HL-60 (cell line): ENCODE measurements at regions not wholly inside any gene's neighbourhood (a gene's known extent, or its start where the extent isn't known, plus 50 kb on each side); places are given as distances from the start of the nearest gene placed in this dataset.

Source experiments
- DNase-seq, 2 experiments: peaks; one replicate each; pipeline ENCODE4 v3.0.0-alpha.2; 2010 to 2020; ENCODE audit warnings: low read depth in 1 of 2, low spot score in 1 of 2
- H3K27ac ChIP-seq: fragments of 250-450 bp; sonication (Bioruptor Pico); replicated peaks from 2 replicates; pipeline ENCODE4 v1.5.1; 2020; ENCODE audit warnings: mild to moderate bottlenecking, moderate library complexity
- H3K27me3 ChIP-seq: fragments of 250-450 bp; sonication (Bioruptor Pico); 2 replicates; pipeline ENCODE4 v1.5.1; 2021; ENCODE audit warnings: mild to moderate bottlenecking, moderate library complexity; ENCODE audit not compliant: insufficient read depth, poor library complexity, severe bottlenecking
- H3K4me3 ChIP-seq: replicated peaks from 2 replicates; pipeline ENCODE4 v1.5.1; 2011; ENCODE audit warnings: mild to moderate bottlenecking, control low read depth, low read length; ENCODE audit not compliant: insufficient read depth
- CTCF ChIP-seq: IDR thresholded peaks from one replicate; pipeline ENCODE4 v1.5.1; 2011; ENCODE audit warnings: low read length, control low read depth, inconsistent platforms; ENCODE audit not compliant: insufficient read depth
- GABPA ChIP-seq: IDR thresholded peaks from 2 replicates; pipeline ENCODE4 v1.6.1; 2012; ENCODE audit warnings: low read depth
- POLR2AphosphoS5 ChIP-seq: IDR thresholded peaks from 2 replicates; pipeline ENCODE4 v1.6.1; 2012; ENCODE audit warnings: low read depth
- REST ChIP-seq: IDR thresholded peaks from 2 replicates; pipeline ENCODE4 v1.6.1; 2012; ENCODE audit warnings: low read depth; ENCODE audit not compliant: insufficient replicate concordance
- SPI1 ChIP-seq: IDR thresholded peaks from 2 replicates; pipeline ENCODE4 v1.6.1; 2012; ENCODE audit warnings: low read depth, mild to moderate bottlenecking, borderline replicate concordance

- Histone ChIP-seq H3K4me3 (no peak overlapping the region), H3K27me3 (no peaks in the 10 kb centered on the region), H3K27ac (no peak overlapping the region)
- no peak for TF ChIP-seq REST
- TF ChIP-seq GABPA, result no peak
- TF ChIP-seq POLR2AphosphoS5, result no peak
- no peak for TF ChIP-seq SPI1
- no peak for TF ChIP-seq CTCF
- no peak for DNase-seq
Observed at GRCh38 chr4:100843910-100844309, 326.1 kb upstream of the EMCN start.

GRCh38 chr4:100842856-100843255, 325.0 kb upstream of the EMCN start:
- TF ChIP-seq SPI1 (peak; percentile 28), CTCF (no peak)
- DNase-seq, result peak in 1 of 2 experiments; percentile 40
- Histone ChIP-seq H3K27ac (no peak overlapping the region), H3K27me3 (no peaks in the 10 kb centered on the region), H3K4me3 (no peak overlapping the region)

GRCh38 chr4:100841911-100842310, 324.1 kb upstream of the EMCN start:
- Histone ChIP-seq H3K27me3 (no peaks in the 10 kb centered on the region), H3K4me3 (no peak overlapping the region), H3K27ac (no peak overlapping the region)
- DNase-seq, result no peak
- TF ChIP-seq REST (no peak), SPI1 (no peak), GABPA (no peak), CTCF (no peak), POLR2AphosphoS5 (no peak)

GRCh38 chr4:100839712-100840111, 321.9 kb upstream of the EMCN start:
- Histone ChIP-seq H3K27me3 (no peaks in the 10 kb centered on the region), H3K27ac (no peak overlapping the region), H3K4me3 (no peak overlapping the region)
- no peak for DNase-seq
- TF ChIP-seq GABPA (no peak), REST (no peak), POLR2AphosphoS5 (no peak), SPI1 (no peak), CTCF (no peak)
